ENCODE measurements at regions not wholly inside any gene's neighbourhood (a gene's known extent, or its start where the extent isn't known, plus 50 kb on each side); places are given as distances from the start of the nearest gene placed in this dataset.

GRCh38 chr20:50343125-50343489 lies 152.5 kb downstream of the CEBPB start:
- TF ChIP-seq POLR2AphosphoS5 (IDR thresholded peaks at IDR 0.05; ENCODE audit: low read depth, low read length) (no peak), POLR2A (IDR thresholded peaks at IDR 0.05; ENCODE audit: low read depth, low read length) (no peak), TAF1 (IDR thresholded peaks at IDR 0.05; ENCODE audit: borderline replicate concordance, low read depth, low read length) (no peak)

Measured in GM12892 (cell line).